ENCODE measurements at regions not wholly inside any gene's neighbourhood (a gene's known extent, or its start where the extent isn't known, plus 50 kb on each side); places are given as distances from the start of the nearest gene placed in this dataset.

DNA sequence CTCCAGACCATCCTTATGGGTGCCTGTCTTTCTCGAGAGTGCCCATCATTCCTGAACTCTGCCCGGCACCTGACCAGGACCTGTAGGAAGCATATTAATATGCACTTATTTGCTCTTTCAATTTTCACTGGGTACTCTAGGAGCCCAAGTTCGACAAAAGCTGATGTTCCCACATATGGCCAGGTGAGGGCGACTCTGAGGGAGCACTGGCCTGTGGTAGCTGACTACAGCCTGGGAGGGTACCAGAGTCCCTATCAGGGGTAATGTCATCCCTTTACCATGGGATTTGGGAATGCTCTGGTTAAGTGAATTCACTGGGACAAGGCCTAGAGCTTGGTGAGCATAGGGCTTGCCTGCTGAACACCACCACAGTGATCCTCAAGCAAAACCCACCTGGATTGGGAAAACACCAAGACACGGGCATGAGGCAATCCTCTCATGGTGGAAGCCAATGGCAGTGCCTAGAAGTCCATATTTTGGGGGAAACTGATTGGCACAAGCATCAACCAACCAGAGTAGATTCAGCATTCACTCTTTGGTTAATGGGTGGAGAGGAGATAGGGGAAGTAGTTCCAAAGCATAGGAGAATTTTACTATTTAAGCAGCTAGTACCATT lies 112.2 kb downstream of the MTX3 start:
- no peak overlapping the region for H2AFZ ChIP-seq (ENCODE audit: low read depth, low read length)
- no peak overlapping the region for H3K4me2 ChIP-seq (ENCODE audit: low read length)
- no peaks in the 10 kb centered on the region for H3K79me2 ChIP-seq (replicated peaks; ENCODE audit: insufficient read depth, low read length)
- no peak for TF ChIP-seq MXI1 (conservative IDR thresholded peaks at IDR 0.05; ENCODE audit: poor library complexity, severe bottlenecking)
- H3K9me3 ChIP-seq (ENCODE audit: low read length): no peaks in the 10 kb centered on the region
- no peaks in the 10 kb centered on the region for H3K36me3 ChIP-seq (ENCODE audit: insufficient read depth, low read length)
- H3F3A ChIP-seq (ENCODE audit: insufficient read depth, low read length, poor library complexity, severe bottlenecking): no peaks in the 10 kb centered on the region
- H3K27ac ChIP-seq (ENCODE audit: low read length): no peak overlapping the region
- no peaks in the 10 kb centered on the region for H3K27me3 ChIP-seq (ENCODE audit: insufficient read depth, low read depth, low read length)
- no peak overlapping the region for H3K4me3 ChIP-seq (ENCODE audit: low read length)
- H3K9me2 ChIP-seq (ENCODE audit: insufficient read depth, low read length): no peaks in the 10 kb centered on the region
- H4K20me1 ChIP-seq (ENCODE audit: insufficient read depth): no peaks in the 10 kb centered on the region
- H3K9ac ChIP-seq (ENCODE audit: low read length): no peak overlapping the region

DNA sequence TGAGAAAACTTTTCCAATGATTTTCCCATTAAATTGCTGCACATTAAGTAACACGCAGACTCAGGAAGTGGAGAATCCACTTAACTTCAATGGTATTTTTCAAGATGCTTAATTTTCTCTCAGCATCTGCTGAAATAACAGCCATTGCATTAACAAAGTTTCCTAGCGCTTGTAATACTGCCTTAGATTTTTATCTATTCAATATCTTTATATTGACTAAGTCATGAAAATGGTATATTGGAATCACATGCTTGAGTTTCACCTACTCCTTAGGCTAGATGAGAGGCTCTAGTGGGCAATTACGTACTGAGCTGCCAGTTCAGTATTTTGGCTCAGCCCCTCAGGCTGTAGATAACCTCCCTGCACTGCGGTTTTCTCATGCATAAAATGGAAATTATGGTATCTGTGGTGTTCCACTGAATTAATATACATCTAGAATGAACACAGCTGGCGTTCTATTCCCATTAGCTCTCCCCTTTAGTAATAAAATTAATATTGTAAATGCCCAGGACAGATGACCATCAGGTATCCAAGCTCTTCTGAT lies 112.9 kb downstream of the MTX3 start:
- Histone ChIP-seq H3K9me3 (ENCODE audit: low read length) (no peaks in the 10 kb centered on the region), H3K9ac (ENCODE audit: low read length) (no peak overlapping the region), H3F3A (ENCODE audit: insufficient read depth, low read length, poor library complexity, severe bottlenecking) (no peaks in the 10 kb centered on the region), H2AFZ (ENCODE audit: low read depth, low read length) (no peak overlapping the region), H3K9me2 (ENCODE audit: insufficient read depth, low read length) (no peaks in the 10 kb centered on the region), H3K79me2 (replicated peaks; ENCODE audit: insufficient read depth, low read length) (no peaks in the 10 kb centered on the region), H3K4me2 (ENCODE audit: low read length) (no peak overlapping the region), H3K4me3 (ENCODE audit: low read length) (no peak overlapping the region), H3K27me3 (ENCODE audit: insufficient read depth, low read depth, low read length) (no peaks in the 10 kb centered on the region), H4K20me1 (ENCODE audit: insufficient read depth) (no peaks in the 10 kb centered on the region), H3K36me3 (ENCODE audit: insufficient read depth, low read length) (no peaks in the 10 kb centered on the region), H3K27ac (ENCODE audit: low read length) (no peak overlapping the region)
- TF ChIP-seq SMC3 (conservative IDR thresholded peaks at IDR 0.05; ENCODE audit: poor library complexity) (no peak), EP300 (conservative IDR thresholded peaks at IDR 0.05; ENCODE audit: poor library complexity, severe bottlenecking) (no peak), EZH2 (IDR thresholded peaks at IDR 0.05; ENCODE audit: borderline replicate concordance, insufficient read depth, low read length, poor library complexity, severe bottlenecking) (no peak), RAD21 (conservative IDR thresholded peaks at IDR 0.05) (no peak), MXI1 (conservative IDR thresholded peaks at IDR 0.05; ENCODE audit: poor library complexity, severe bottlenecking) (no peak), TAF1 (IDR thresholded peaks at IDR 0.05; ENCODE audit: low read depth) (no peak), POLR2AphosphoS5 (IDR thresholded peaks at IDR 0.05) (no peak)
- TF ChIP-seq, protein P1, sequence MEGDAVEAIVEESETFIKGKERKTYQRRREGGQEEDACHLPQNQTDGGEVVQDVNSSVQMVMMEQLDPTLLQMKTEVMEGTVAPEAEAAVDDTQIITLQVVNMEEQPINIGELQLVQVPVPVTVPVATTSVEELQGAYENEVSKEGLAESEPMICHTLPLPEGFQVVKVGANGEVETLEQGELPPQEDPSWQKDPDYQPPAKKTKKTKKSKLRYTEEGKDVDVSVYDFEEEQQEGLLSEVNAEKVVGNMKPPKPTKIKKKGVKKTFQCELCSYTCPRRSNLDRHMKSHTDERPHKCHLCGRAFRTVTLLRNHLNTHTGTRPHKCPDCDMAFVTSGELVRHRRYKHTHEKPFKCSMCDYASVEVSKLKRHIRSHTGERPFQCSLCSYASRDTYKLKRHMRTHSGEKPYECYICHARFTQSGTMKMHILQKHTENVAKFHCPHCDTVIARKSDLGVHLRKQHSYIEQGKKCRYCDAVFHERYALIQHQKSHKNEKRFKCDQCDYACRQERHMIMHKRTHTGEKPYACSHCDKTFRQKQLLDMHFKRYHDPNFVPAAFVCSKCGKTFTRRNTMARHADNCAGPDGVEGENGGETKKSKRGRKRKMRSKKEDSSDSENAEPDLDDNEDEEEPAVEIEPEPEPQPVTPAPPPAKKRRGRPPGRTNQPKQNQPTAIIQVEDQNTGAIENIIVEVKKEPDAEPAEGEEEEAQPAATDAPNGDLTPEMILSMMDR (IDR thresholded peaks at IDR 0.05; ENCODE audit: poor library complexity, severe bottlenecking): no peak
- TF ChIP-seq, protein P2, sequence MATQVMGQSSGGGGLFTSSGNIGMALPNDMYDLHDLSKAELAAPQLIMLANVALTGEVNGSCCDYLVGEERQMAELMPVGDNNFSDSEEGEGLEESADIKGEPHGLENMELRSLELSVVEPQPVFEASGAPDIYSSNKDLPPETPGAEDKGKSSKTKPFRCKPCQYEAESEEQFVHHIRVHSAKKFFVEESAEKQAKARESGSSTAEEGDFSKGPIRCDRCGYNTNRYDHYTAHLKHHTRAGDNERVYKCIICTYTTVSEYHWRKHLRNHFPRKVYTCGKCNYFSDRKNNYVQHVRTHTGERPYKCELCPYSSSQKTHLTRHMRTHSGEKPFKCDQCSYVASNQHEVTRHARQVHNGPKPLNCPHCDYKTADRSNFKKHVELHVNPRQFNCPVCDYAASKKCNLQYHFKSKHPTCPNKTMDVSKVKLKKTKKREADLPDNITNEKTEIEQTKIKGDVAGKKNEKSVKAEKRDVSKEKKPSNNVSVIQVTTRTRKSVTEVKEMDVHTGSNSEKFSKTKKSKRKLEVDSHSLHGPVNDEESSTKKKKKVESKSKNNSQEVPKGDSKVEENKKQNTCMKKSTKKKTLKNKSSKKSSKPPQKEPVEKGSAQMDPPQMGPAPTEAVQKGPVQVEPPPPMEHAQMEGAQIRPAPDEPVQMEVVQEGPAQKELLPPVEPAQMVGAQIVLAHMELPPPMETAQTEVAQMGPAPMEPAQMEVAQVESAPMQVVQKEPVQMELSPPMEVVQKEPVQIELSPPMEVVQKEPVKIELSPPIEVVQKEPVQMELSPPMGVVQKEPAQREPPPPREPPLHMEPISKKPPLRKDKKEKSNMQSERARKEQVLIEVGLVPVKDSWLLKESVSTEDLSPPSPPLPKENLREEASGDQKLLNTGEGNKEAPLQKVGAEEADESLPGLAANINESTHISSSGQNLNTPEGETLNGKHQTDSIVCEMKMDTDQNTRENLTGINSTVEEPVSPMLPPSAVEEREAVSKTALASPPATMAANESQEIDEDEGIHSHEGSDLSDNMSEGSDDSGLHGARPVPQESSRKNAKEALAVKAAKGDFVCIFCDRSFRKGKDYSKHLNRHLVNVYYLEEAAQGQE (IDR thresholded peaks at IDR 0.05; ENCODE audit: borderline replicate concordance): no peak
